Keratinocyte (primary cell): ENCODE measurements at regions not wholly inside any gene's neighbourhood (a gene's known extent, or its start where the extent isn't known, plus 50 kb on each side); places are given as distances from the start of the nearest gene placed in this dataset.

Source experiments
- EZH2 ChIP-seq: IDR thresholded peaks from one replicate; pipeline ENCODE4 v1.6.1; 2012; ENCODE audit warnings: inconsistent platforms, mild to moderate bottlenecking, low read length, moderate library complexity
- TF ChIP-seq, protein P1 (sequence below), 3 experiments: IDR thresholded peaks in 1 of 3; conservative IDR thresholded peaks in 1 of 3; optimal IDR thresholded peaks in 1 of 3; 2 replicates in 2 of 3; 3 replicates in 1 of 3; pipeline versions ENCODE3 to v1.5.1; 2011; ENCODE audit warnings: low read length in 3 of 3, mild to moderate bottlenecking in 3 of 3, moderate library complexity in 2 of 3, control low read depth in 1 of 3, inconsistent platforms in 1 of 3; ENCODE audit not compliant: insufficient read depth in 2 of 3; ENCODE audit errors: extremely low read depth in 1 of 3

DNA sequence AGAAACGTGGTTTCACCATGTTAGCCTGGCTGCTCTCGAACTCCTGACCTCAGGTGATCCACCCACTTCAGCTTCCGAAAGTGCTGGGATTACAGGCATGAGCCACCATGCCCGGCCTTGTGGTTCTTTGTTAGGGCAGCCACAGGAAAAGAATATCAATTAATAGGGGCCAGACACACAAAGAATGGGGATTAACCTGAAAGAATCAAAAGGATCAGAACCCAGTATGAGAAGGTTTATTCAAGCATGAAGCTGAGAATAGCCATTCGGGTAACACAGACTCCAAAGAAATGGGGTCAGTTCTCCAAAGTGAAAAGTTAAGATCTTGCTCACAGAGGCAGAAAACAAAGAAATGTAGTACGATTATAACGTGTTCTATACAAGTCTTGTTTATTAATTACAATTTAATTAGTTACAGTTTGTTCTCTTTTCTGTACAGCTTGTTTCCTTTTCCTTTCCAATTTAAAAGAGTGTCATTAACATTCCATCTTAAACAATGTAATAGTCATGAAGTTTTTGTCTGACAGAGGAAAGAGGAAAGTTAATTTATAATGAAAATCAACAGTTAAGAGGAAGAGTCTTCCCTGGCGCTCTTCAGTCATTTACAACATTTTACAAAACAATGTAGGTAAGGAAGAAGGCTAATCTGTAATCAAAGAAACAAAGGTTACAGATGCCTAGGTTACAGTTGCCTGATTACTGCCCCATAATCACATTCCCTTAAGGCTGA is 51.3 kb upstream of the SLC45A1 start:
- TF ChIP-seq, protein P1, sequence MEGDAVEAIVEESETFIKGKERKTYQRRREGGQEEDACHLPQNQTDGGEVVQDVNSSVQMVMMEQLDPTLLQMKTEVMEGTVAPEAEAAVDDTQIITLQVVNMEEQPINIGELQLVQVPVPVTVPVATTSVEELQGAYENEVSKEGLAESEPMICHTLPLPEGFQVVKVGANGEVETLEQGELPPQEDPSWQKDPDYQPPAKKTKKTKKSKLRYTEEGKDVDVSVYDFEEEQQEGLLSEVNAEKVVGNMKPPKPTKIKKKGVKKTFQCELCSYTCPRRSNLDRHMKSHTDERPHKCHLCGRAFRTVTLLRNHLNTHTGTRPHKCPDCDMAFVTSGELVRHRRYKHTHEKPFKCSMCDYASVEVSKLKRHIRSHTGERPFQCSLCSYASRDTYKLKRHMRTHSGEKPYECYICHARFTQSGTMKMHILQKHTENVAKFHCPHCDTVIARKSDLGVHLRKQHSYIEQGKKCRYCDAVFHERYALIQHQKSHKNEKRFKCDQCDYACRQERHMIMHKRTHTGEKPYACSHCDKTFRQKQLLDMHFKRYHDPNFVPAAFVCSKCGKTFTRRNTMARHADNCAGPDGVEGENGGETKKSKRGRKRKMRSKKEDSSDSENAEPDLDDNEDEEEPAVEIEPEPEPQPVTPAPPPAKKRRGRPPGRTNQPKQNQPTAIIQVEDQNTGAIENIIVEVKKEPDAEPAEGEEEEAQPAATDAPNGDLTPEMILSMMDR (optimal IDR thresholded peaks at IDR 0.05 in 1 of 3, IDR thresholded peaks at IDR 0.05 in 1 of 3, conservative IDR thresholded peaks at IDR 0.05 in 1 of 3; ENCODE audit: extremely low read depth in 1 of 3, insufficient read depth in 2 of 3, low read length in 3 of 3): no peak
- TF ChIP-seq EZH2: no peak
